NCI-H526 (cell line): ENCODE measurements at regions not wholly inside any gene's neighbourhood (a gene's known extent, or its start where the extent isn't known, plus 50 kb on each side); places are given as distances from the start of the nearest gene placed in this dataset.

Source experiments
- DNase-seq, 2 experiments: peaks; one replicate each; lab custom pipeline; 2025; lab: John Stamatoyannopoulos, UW

GRCh38 chr2:217338306-217338916 lies 478.5 kb upstream of the TNP1 start:
- DNase-seq: no peak

DNA sequence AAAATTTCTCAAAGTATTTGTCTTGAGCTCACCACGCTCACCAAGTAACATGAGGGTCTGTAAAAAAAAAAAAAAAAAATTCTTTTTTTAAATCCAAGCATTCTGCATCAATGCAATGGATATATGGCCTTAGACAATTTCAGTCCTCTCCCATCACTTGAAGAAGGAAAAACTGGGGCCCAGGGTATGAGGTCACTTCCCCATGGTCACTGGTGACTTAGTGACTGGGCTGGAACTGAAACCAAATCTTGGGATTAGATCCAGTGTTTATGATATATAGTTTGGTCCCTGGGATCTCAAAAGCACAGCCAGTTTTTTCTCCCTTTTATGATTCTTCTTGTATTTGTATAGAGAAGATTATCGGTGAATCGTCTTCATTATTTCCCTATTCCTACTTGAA lies 477.9 kb upstream of the TNP1 start:
- no peak for DNase-seq

GRCh38 chr2:217336694-217337093 lies 476.8 kb upstream of the TNP1 start:
- no peak for DNase-seq

GRCh38 chr2:217335341-217335966 lies 475.6 kb upstream of the TNP1 start:
- no peak for DNase-seq

- no peak for DNase-seq
Measured at GRCh38 chr2:217334561-217334960, 474.7 kb upstream of the TNP1 start.

- DNase-seq: no peak
Measured at GRCh38 chr2:217332866-217333265, 473.0 kb upstream of the TNP1 start.

- no peak for DNase-seq
Measured at GRCh38 chr2:217332417-217332791, 472.5 kb upstream of the TNP1 start.

DNA sequence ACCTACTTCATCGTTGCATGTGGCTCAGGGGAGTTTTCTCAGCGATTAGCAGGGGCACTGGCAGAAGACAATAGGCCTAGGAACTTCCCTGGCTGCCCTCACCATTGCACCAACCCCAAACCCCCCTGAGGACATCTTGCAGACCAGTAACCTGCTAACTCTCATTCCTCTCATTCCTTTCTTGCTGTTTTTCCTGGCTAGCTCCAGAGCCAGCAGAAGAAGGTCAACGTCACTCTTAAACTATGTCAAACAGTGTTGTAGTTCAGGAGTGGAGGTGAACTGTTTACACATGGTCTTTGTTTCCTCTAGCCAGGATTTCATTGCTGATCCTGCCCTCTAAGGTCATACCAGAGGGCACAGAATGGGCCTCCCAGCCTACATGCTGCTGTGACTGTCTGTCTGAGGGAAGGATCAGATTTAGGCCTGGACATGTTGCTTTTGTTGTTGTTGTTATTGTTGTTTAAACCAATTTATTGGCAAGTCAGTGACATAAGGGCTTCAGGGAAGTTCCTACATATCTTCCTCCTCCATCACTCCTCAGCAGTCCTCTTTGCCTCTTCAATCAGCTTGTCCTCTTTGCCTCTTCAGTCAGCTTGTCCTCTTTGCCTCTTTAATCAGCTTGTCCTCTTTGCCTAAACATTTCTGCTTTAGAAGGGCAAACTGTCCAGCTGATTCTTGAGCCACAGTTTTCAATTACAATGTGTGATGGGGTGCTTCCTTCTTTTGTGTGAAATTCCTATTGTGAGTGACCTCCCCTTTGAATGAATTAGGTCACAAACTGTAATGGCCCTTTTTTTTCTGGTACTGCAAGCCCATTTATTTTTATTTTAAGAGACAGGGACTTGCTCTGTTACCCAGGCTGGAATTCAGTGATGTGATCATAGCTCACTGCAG lies 471.9 kb upstream of the TNP1 start:
- DNase-seq: no peak

DNA sequence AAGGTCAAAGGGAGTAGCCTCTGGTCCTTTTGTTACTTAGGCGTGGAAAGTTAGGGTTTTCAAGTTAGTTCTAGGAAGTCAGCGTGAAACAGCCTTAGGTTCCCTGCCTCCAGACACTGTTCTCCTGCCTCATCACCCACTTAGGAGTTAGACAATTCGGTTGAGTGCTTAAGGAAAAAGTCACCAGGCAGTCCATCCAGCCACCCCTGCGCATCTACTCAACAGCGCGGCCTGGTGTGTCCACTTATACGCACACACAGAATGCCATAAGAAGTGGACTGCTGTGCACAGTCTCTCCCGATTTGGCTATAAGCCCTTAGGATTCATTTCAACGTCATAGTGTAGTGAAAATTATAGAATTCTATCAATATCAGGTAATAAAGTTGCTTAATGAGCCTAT lies 470.8 kb upstream of the TNP1 start:
- DNase-seq: no peak

GRCh38 chr2:217329023-217329431 lies 469.2 kb upstream of the TNP1 start:
- DNase-seq: no peak

DNA sequence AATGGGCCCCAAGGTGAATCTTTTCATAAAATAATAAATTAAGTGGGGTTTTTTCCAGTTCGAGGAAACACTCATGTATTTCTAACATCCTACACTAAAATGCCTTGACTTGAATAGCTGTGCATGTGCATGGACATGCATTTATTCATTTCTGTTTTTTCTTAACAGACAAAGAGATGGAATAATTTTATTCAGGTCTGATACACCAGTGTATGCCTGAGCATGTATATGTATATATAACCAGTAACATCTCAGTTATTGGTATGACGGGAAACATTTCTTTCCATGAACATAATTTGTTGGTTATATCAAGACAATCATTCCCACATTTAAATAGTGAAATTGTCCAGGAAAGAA lies 468.7 kb upstream of the TNP1 start:
- no peak for DNase-seq

DNA sequence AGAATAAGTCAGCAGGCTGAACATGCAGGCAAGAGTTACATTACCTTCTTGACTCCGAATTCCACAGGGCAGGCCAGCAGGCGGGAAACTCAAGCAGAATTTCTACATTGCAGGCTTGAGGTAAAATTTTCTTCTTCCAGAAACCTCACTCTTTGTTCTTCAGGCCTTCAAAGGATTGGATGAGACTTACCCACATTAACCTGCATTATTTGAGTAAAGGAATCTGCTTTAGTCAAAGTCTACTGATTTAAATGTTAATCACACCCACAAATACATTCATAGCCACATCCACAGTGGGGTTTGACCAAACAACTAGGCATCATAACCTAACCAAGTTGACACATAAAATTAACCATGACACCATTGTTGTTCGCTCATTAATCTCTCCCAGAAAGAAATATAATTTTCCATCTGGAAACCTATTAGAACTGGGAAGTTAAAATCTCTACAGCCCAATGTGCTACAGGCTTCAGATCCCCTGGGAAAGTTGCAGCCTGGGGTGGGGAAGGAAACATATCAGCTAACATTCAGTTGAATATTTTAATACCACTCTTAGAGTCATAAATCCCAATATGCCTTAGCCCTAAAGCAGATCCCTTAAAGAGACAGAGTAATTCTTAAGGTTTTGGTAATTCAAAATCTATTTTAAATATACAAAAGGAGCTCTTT lies 468.2 kb upstream of the TNP1 start:
- no peak for DNase-seq

- no peak for DNase-seq
Measured at GRCh38 chr2:217326238-217327022, 466.6 kb upstream of the TNP1 start.

DNA sequence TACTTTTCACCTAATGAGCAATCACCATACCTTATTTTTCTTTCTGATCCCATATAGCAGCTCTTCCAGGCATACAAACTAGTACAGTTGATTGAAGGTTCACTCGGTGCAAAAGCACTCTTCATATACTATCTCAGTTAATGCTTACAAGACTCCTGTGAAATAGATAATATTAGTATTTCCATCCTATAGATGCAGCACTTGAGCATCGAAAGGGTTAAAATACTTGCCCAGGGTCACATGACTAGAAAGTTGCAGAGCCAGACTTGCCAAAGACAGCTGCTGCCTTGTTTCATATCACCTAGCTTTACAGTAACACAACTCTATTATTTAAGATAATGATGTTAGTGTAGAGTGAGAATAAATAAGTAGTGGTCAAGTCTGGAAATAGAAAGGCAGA lies 466.0 kb upstream of the TNP1 start:
- no peak for DNase-seq

DNA sequence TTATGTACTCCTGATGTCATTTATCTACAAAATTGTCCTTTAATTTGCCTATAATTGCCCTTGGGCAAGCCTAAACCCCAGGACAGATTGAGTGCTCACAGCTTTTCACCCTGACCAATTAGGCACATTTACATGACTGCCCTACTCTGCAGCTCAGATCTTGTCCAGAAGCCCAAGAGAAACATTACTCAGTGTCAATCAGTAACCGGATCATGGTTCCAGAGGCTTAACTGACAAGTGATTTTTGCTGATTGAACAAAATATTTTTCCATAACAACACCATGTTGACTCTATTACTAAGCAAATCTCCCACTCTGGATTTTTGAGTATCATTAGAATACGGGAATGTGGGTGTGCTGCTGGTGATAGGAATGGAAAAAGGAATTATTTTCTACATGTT lies 465.4 kb upstream of the TNP1 start:
- DNase-seq: no peak

GRCh38 chr2:217316743-217317142 lies 456.9 kb upstream of the TNP1 start:
- DNase-seq: no peak

GRCh38 chr2:217314021-217314460 lies 454.2 kb upstream of the TNP1 start:
- peak; percentile 5 to 12 for DNase-seq

DNA sequence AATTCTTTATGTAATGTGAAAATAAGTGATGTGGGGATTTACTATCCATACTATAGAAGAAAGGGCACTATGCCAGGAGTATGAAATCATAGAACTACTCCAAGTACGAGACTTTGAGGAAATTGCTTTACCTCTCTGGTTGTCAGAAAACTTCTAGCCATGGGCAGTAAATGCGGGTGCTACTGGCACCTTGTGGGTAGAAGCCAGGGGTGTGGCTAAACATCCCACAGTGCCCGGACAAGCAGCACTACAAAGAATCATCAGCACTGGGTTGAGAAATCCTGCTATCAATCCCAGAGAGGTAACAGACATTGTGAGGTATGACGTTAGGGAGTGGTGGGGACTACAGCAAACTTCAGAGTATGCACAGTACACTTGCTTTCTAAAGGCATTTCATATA lies 453.5 kb upstream of the TNP1 start:
- DNase-seq: no peak

DNA sequence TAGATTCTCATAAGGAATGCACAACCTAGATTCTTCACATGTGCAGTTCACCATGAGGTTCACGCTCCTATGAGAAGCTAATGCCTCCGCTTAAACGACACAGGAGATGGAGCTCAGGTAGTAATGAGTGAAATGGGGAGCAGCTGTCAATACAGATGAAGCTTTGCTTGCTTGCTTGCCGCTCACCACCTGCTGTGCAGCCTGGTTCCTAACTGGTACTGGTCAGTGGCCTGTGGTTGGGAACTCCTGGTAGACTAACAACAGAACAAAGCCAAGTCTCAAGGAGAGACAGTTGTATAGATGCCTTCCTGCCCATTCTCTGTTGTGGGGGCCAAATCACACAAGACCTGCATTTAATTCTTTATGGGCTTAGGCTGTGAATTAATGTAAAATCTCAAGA lies 449.2 kb upstream of the TNP1 start:
- no peak for DNase-seq

GRCh38 chr2:217307023-217307422 lies 447.2 kb upstream of the TNP1 start:
- no peak for DNase-seq

DNA sequence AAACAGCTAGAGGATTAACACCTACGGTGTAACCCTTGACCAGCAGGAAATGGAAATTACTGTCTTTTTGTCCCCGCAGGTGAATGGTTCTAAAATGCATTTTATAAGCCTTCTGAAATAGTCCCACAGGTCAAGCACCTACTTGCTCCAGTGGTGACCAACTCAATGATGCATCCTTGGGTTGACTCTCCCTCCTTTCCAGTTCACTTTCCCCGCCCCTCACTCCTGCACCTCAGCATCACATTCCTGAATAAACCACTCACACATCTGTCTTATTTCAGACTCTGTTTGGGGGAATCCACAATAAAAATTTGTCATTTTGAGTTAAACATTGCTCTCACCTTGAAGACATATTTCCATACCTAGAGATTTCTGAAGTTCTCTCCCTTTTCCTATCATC lies 446.0 kb upstream of the TNP1 start:
- no peak for DNase-seq

- no peak for DNase-seq
Measured at GRCh38 chr2:217304582-217304981, 444.7 kb upstream of the TNP1 start.
